ENCODE measurements at regions not wholly inside any gene's neighbourhood (a gene's known extent, or its start where the extent isn't known, plus 50 kb on each side); places are given as distances from the start of the nearest gene placed in this dataset.
A peak's percentile ranks its signal among the peaks of the same experiment; 100 is the strongest.

DNA sequence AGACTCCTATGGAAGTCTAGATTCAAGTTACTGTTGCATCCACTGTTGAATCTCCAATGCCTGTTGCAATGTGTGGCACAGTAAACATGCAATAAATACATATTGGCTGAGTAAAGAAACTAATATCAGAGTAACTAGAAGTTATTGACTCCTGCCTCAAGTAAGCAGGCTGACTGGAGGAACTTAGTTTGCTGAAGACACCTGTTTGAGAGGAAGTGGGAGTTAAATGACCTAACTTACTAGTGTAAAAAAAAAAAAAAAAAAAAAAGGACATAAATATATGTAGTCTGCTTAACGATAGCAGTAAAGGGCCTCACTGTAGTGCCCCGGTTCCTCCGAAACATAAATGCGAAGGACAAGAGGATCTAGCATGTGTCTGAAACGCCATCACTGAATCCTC lies 249.8 kb upstream of the PRDM1 start:
- FAIRE-seq (no peak), DNase-seq (ENCODE audit: low read depth) (no peak)
- no peaks in the 10 kb centered on the region for H3K36me3 ChIP-seq (ENCODE audit: control insufficient read depth, insufficient read depth, low read length)
- no peaks in the 10 kb centered on the region for H3K27me3 ChIP-seq (ENCODE audit: control insufficient read depth, insufficient read depth, low read length)
- H3K4me3 ChIP-seq (ENCODE audit: low read depth, low read length), result no peak overlapping the region
- TF ChIP-seq, protein P1, sequence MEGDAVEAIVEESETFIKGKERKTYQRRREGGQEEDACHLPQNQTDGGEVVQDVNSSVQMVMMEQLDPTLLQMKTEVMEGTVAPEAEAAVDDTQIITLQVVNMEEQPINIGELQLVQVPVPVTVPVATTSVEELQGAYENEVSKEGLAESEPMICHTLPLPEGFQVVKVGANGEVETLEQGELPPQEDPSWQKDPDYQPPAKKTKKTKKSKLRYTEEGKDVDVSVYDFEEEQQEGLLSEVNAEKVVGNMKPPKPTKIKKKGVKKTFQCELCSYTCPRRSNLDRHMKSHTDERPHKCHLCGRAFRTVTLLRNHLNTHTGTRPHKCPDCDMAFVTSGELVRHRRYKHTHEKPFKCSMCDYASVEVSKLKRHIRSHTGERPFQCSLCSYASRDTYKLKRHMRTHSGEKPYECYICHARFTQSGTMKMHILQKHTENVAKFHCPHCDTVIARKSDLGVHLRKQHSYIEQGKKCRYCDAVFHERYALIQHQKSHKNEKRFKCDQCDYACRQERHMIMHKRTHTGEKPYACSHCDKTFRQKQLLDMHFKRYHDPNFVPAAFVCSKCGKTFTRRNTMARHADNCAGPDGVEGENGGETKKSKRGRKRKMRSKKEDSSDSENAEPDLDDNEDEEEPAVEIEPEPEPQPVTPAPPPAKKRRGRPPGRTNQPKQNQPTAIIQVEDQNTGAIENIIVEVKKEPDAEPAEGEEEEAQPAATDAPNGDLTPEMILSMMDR (IDR thresholded peaks at IDR 0.05; ENCODE audit: insufficient read depth, low read length, severe bottlenecking), result no peak

DNA sequence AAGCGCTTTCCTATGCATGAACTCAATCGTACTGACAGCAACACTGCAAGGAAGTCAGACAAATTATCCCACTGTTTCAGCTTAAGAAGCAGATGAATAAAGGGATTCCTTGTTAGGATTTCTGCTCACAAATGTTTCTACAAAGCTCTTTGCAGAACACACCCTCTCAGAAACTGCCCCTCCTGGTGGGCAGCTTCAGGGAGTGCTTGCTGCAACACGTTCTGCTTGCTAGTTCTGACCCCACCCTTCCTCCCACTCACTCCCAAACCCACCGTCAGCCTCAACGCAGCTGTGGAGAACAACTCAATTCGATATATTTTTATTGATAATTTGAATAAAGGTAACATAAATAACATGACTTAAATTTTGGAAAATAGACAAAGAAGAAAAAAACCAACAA lies 250.8 kb upstream of the PRDM1 start:
- no peak for FAIRE-seq
- peak; percentile 78 for DNase-seq (ENCODE audit: low read depth)
- Histone ChIP-seq H3K4me3 (ENCODE audit: low read depth, low read length) (no peak overlapping the region), H3K36me3 (ENCODE audit: control insufficient read depth, insufficient read depth, low read length) (no peaks in the 10 kb centered on the region), H3K27me3 (ENCODE audit: control insufficient read depth, insufficient read depth, low read length) (no peaks in the 10 kb centered on the region)
- TF ChIP-seq, protein P1 (IDR thresholded peaks at IDR 0.05; ENCODE audit: insufficient read depth, low read length, severe bottlenecking), result peak; percentile 59

DNA sequence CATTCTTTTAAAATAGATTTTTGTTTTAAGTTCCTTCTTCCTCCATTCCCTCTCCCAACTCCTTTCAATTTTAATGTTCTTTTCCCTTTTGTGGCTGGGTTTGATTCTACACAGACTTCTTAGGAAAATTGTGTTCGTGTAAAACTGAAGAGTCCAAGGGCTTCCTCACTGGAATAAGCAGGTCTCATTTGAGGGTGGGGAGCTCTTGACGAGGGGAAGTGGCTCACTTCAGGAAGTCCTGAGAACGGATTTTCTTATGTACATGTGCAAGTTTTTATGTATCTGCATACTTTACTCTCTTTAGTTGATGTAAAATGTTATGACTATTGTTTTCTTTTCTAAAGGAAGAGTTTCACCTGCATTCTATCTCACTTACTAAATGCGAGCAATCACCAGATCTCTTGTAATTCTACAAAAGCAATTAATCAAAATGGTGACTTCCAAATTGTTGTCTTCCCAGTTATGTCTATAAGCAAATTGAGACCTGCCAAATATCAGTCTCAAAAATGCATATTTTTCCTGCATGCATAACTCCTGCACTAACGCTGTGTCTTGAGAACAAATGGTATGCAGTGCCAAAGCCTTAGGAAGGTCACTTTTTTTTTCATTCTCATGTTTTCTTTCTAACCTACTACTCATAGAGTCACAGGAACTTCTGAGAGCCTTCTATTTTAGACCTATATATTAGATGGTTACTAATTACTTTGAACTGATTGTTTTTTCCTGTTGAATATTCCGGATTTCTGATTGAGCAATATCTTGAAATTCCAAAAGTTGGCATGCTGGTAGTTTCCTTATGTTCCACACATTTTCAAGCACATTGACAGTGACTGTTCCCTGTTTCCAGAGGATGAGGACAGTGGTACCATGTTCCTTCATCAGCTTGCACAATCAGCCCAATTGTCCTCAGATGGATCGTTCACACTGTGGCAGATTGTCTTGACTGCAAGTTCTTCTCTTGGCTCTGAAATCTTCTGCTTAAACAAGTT lies 251.9 kb upstream of the PRDM1 start:
- no peak for FAIRE-seq
- TF ChIP-seq, protein P1 (IDR thresholded peaks at IDR 0.05; ENCODE audit: insufficient read depth, low read length, severe bottlenecking), result no peak
- Histone ChIP-seq H3K27me3 (ENCODE audit: control insufficient read depth, insufficient read depth, low read length) (no peaks in the 10 kb centered on the region), H3K36me3 (ENCODE audit: control insufficient read depth, insufficient read depth, low read length) (no peaks in the 10 kb centered on the region), H3K4me3 (ENCODE audit: low read depth, low read length) (no peak overlapping the region)
- DNase-seq (ENCODE audit: low read depth), result no peak

DNA sequence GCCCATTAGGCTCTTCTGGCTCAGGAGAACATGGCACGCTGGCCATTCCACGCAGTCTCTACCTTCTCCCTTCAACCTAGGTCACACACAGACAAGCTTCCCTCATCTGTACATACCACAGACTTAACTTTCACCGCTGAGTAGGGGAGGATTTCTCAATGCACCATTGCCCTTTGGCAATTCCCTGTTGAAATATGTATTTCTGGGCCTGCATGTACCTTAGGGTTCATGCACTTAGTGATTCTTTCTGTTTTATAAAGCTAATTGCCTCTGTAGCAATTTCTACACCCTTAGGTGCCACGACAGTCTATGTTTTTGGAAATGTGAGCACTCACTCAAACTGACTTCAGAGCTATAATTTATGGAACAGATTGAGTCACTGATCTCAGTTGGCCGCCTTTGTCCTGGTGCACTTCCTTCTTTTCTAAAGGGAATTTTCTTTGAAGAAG lies 253.8 kb upstream of the PRDM1 start:
- DNase-seq (ENCODE audit: low read depth) (no peak), FAIRE-seq (no peak)
- Histone ChIP-seq H3K27me3 (ENCODE audit: control insufficient read depth, insufficient read depth, low read length) (no peaks in the 10 kb centered on the region), H3K4me3 (ENCODE audit: low read depth, low read length) (no peak overlapping the region), H3K36me3 (ENCODE audit: control insufficient read depth, insufficient read depth, low read length) (no peaks in the 10 kb centered on the region)
- TF ChIP-seq, protein P1 (IDR thresholded peaks at IDR 0.05; ENCODE audit: insufficient read depth, low read length, severe bottlenecking), result no peak

DNA sequence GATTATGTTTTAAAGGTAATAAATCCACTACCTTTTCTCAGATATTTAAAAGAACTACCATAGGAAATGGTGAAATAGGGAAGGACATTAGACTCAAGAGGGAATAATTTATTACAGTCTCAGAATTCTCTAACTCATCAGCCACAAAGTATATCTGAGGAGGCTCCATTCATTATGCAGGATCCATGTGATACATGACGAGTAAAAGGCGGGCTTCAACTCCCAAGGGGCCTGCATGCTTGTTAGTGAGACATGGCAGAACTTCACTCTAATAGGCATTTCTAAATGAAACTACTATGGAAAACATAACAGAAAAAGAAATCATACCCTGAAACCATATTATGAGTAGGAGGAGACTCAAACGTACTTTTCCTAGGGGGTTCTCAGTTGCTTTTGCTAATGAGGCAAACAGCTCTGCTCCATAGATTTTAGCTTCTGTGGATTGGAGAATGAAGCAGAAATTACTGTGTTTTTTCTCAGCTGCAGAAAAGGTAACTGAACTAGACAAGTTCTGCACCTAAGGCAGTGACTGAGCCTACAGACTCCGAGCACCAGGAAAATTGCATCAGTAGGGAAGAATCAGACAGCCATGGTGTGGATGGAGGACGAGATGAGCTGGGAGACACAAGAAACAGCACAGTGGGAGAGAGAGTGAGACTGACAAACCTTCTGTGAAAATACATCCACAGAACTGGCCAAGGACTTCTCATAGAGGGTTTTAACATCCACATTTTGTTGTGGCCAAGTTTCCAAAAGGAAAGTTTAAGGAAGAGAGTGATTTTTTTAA lies 254.6 kb upstream of the PRDM1 start:
- H3K4me3 ChIP-seq (ENCODE audit: low read depth, low read length), result no peak overlapping the region
- TF ChIP-seq, protein P1 (IDR thresholded peaks at IDR 0.05; ENCODE audit: insufficient read depth, low read length, severe bottlenecking), result no peak
- H3K36me3 ChIP-seq (ENCODE audit: control insufficient read depth, insufficient read depth, low read length), result no peaks in the 10 kb centered on the region
- FAIRE-seq (no peak), DNase-seq (ENCODE audit: low read depth) (no peak)
- H3K27me3 ChIP-seq (ENCODE audit: control insufficient read depth, insufficient read depth, low read length), result no peaks in the 10 kb centered on the region

Measured in bronchial epithelial cell (primary cell).